ENCODE measurements at regions not wholly inside any gene's neighbourhood (a gene's known extent, or its start where the extent isn't known, plus 50 kb on each side); places are given as distances from the start of the nearest gene placed in this dataset.

DNA sequence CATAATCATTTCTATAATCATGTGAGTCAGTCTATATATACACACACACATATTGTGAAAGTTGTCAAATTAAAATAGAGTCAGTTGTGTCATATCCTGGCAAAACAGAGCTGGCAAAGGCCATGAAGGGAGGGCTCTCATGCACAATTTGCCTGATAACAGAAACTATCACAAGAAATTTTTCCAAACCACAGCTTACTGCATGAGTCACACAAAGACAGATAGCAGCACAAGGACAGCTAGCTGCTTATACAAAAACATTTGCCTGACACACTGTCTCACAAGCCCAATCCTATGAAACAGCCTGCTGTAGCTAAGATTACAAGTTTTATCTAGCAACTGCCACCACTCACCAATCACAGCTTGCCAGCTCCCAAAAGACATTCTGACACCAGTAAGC, 848.5 kb upstream of the MAN1A1 start:
- no peak for DNase-seq

DNA sequence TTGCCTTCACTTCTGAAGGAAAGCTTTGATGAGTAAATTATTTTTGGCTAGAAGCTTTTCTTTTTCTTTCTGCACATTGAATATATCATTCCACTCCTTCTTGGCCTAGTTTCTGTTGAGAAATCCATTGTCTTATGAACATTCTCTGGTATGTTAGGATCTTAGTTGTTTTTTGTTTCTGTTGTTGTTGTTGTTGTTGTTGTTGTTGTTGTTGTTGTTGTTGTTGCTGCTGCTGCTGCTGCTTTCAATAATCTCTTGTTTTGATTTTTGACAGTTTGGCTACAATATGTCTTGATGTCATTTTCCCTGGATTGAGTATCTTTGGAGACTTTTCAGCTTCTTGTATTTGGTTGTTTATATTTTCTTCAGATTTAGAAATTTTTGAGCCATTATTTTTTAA, 836.5 kb upstream of the MAN1A1 start:
- no peak for DNase-seq

DNA sequence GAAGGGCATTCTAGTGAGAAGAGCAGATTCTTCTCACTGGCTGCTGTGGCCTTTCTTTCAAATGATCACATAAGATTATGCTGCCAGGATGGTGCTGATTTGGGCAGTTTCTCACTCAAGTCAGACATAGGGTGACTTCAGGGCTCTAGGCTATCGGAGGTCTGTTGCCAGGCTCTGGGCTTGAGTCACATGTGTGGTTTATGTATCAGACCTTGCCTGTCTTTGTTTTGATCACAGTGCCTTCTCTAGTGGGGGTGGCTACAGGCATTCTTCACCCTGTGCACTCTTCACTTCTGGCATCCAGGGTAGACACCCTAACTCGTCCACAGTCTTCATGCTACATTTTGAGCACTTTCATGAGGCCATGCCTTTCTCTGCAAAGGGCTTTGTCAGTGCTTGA, 823.7 kb upstream of the MAN1A1 start:
- DNase-seq: no peak

DNA sequence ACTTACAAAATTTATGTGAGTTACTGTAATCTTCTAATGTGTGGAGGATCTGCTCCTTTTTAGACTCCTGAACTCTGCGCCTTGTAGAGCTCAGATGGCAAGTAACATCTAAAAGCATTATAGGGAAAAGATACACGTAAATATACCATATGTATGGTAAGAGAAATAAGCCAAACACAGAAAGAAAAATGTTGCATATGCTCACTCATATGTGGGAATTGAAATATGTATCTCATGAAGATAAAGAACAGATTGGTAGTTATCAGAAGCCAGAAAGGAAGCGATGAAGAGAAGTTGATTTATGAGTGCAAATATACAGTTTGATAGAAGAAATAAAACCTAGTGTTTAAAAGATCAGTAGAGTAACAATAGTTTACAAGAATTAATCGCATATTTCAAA, 815.0 kb upstream of the MAN1A1 start:
- no peak for DNase-seq

DNA sequence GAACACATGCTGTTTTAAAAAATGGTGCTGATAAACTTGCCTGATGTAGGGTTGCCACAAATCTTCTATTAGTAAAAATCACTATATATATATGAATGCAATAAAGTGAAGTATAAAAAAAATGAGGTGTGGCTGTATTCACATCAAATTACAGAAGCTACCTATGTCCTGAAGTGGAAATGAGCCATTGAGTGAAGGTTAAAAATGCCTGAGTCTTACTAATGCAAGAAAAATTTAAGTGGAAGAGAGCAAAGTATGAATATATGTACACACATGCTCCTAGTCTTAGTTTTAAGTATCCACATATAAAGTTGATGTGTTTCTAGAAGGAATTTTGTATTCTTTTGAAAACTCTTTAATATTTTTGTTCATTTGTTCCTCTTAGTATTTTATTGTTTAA, 808.3 kb upstream of the MAN1A1 start:
- no peak for DNase-seq

DNA sequence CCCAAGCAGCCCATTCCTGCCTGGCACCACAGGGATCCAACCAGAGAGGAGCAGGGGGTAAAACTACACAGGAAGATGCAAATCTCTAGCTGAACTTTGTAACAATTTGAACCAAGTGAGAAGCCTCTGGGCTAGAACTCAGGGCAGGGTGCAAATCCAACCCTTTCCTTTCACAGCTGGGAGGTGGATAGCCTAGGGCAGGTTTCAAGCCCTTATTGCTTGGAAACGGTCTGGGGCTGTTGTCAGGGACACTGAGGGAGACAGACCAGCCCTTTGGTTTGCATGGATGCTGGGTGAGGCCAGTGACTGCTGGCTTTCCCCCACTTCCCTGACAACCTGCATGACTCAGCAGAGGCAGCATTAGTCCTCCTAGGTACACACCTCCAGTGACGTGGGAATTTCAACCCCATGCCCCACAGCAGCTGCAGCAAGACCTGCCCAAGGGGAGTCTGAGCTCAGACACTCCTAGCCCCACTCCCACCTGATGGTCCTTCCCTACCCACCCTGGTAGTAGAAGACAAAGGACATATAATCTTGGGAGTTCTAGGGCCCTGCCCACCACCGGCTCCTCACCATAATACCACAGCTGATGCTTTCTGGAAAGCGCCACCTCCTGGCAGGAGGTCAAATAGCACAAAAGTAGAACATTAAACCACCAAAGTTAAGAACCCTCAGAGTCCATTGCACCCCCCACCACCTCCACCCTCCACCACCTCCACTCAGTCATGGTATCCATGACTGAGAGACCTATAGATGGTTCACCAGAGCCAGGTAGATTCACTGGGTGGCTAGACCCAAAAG, 797.7 kb upstream of the MAN1A1 start:
- DNase-seq: no peak

DNA sequence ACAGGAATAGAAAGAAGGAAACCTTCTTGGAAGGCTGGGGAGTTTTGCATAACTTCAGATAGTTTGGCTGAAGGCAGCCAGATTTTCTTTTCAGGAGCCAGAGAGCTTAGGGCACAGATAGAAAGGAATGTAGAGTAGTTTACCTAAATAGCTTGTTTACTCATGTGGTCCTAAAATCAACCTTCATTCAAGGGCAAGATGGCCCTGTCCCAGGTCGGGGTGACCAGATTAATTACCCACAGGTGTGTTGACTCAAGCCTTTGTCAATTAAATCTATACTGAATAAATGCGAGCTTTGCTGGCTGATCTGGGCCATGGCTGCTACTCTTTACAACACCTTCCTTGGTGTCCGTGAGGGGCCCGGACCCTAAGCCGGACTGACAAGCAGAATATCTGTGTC, 792.0 kb upstream of the MAN1A1 start:
- no peak for DNase-seq

DNA sequence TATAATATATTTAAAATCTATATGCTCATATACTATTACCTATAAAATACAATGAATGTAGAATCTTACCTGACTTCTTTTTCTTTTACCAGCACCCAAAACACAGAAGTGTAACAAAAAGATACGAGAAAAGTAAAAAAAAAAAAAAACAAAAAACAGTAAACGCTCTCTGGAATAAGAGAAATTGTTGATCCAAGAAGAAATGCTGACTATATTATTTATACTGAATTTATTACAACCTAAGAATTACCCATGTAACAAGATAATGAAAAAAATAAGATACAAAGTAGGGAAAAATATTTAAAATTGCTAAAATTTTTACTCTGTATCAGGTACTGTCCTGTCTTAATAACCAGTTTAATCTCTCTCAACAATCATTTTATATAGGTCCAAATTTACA, 787.9 kb upstream of the MAN1A1 start:
- DNase-seq: no peak

DNA sequence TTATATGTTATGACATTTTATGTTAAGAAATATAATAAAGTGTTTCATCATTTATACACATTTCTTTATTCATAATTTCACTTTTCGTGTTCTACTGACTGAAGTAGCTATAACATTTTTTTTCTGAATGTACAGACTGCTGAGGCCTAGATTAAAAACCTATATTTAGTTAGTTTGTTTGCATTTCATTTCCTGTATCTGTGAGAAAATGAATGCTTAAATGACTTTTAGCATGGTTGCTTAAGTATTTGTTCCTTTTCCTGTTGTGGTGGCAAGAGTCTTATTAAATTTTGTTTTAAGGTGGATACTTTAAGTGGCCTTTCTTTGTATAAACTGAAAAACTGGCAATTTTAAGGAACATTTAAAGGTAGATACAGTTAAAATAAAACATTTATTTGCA, 779.7 kb upstream of the MAN1A1 start:
- no peak for DNase-seq

DNA sequence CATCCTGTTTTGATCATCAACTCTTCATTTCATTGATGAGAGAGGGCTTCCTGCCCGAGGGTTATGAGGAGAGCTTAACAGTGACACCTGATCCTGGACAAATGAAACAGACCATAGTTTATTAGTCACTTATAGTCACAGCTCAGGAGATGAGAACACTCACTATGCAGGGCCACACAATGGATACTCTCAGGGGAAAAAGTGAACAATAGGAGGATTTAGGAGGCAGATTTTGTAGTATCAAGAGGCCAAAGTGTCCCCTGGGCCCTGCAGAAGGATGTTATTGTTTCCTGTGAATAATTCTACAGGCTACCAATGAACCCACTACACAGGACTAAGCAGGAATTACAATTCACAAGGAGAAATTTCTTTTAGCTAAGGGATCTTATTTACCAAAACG, 772.8 kb upstream of the MAN1A1 start:
- no peak for DNase-seq

DNA sequence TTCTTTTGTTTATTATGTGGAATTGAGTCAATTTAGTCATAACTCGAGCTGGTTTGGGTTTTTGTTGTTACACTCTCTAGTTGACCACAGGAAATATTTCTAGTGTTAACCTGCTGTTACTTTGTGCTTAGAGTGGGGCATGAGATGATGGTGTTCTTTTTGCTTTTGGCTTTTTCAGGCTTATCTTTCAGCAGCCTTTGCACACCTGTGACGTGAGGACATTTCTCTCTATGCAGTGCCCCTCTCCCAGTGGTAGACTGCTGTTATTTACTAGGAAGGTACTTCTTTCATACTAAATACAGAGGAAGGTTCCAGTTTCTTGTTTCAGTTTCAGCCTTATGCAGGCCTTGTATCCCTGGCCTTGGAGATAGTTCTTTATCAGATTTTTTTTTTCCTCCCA, 766.8 kb upstream of the MAN1A1 start:
- no peak for DNase-seq

DNA sequence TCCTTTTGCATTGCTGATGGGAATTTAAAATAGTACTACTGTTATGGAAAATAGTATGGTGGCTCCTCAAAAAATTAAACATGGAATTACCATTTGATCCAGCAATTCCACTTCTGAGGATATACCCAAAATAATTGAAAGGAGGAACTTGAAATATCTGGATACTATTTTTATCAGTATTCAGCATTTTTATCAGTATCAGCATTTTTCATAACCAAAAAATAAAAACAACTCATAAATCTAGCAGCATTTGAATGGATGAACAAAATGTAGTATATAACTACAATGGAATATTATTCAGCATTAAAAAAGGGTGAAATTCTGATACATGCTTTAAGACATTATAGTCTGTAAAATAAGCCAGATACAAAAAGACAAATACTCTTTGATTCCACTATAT, 763.4 kb upstream of the MAN1A1 start:
- no peak for DNase-seq

DNA sequence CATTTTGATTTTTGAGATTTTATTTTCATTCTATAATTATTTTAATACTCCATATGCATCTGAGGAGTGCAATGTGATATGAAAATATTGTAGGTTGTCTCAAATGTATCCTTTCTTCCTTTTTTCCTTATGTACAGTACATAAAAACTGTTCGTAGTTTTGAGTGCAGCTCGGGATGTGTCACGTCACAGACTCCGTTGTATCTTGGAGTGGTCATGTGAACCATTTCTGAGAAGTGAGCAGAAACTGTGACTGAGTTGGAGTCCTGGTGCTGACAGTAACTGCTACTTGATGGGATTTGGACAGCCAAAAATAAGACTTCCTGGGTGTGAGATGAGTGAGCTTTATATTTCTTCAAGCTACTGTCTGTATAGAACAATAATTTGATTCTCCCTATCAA, 761.4 kb upstream of the MAN1A1 start:
- DNase-seq: no peak

DNA sequence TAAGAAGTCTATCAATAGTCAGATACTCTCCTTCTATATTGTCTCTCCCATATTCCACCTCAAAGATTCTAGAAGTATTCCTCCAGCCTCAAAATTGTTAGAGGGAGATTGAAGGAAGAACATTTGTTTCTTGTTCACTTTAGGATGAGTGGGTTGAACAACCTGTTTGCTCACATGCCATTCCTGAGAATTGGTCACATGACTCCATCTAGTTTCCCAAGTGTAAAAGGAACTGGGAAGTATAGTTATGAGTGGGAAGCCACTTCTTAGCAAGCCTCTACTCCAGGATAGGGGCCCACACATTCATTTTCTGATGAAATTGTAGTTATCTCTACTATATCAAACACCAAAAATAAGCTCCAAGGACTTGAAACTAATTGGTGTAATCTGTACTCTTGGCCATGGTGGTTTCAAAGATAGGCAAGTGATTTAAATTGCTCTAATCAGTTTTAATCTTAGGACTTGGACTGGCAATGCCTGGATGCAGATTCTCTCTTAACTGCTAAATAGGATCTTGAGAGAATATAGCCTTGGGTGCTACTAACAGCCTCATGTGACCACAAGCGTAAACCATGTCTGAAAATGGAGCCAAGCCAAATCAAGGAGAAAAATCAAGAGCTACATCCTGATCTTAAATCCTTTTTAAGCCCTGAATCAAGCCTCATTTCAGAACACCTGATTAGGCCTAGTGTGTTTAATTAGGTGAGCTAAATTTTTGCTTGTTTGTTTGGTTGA, 758.7 kb upstream of the MAN1A1 start:
- DNase-seq: no peak

DNA sequence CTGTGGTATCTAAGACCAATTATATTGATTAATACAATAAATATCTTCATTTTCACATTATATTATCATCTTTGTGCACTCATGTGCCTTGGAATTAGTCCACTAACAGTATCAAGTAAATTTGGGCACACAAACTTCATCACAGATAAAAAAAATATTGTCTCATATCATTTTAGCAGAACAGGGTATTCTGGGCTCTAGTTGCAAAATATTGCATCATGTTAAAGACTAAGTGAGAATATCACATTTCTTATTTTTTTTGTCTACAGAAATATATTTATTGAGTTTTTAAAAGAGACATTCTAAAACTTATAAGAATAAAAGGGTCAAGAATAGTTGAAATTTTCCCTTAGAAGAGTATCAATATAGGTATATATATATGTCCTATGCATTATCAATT, 754.1 kb upstream of the MAN1A1 start:
- DNase-seq: no peak

DNA sequence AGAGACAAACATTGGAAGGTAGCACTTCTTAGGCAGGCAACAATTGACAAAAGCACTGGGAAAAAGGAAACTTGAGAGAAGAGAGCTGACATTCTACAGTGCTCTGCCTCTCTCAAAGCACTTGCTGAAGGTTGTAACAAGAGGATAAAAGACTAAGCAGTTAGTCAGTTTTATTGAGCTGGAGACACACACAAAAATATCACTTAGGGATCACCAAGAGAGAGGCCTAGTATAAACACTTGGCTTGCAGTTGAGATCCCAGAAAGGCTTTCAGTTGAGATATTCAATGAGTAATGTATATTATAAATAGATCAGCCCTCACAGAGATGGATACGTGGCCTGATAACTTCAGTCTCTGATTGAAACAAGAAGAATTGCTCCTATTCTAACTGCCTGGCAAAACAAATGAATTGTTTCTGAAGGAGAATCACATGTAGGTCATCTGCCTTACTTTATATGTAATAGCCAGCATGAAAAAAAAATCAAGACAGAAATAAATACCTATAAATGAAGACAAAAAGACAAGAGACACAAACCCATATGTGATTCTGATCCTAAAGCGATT, 747.2 kb upstream of the MAN1A1 start:
- no peak for DNase-seq

DNA sequence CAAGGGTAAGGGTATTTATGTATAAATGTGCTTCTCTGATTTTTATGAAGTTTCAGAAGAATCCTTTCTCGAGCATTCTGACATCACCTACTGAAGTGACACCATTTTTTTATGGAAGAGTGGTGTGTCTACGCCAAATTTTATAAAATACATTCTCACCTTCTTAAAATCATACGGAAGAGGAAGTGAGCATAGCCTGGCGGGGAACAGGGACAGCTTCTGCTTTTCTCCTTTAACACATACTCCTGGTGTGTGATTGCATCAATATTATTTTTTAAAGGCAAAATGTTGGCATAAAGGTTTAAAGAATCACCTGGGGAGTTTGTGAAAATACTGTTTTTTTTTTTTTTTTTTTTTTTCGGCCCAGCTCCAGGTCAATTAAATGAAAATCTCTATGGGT, 733.6 kb upstream of the MAN1A1 start:
- no peak for DNase-seq

DNA sequence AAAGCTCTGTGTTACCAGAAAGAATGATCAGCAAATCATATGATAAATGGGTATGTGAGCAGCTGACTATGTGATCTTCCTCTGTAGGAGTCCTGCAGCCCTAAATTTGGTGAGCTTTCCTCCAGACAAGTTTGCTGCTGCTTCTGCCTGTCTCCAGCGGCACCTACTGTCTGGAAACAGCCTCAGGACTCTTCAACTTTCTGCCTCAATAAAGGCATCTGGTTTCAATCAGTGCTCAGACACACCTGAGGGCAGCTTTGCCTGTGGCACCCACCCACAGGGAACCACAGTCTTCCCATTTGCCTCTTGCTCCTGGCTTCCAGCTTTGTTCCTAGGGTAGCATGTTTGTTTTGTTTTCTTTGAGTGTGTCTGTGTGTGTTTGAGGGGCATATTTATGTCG, 727.9 kb upstream of the MAN1A1 start:
- DNase-seq: no peak

DNA sequence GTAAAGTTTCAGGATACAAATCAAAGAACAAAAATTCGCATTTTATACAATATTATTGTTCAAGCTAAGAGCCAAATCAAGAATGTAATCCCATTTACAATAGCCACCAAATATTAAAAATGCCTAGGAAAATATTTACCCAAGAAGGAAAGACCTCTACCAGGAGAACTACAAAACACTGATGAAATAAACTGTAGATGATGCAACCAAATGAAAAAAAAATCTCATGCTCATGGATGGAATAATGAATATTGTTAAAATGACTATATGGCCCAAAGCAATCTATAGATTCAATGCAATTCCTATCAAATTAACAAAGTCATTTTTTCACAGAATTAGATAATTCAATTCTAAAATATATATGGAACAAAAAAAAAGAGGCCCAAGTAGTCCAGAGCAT, 708.8 kb upstream of the MAN1A1 start:
- DNase-seq: no peak

DNA sequence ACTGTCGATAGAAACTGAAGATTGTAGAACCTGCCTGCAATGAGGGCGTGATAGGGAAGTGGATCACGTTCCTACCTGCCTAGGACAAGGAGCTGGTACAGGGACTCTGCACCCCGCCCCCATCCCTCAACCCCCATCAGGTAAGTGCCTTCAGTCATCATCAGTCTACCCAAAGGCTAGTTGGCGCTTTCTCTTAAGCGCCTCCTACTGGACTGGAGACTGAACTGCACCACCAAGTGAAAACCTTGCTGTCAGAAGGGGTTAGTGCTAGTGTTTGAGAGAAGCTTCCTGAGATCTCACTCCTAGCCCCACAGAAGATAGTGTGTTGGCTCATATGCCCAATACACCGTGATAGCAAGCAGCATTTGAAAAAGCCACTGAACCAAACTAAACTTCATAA, 706.5 kb upstream of the MAN1A1 start:
- no peak for DNase-seq

DNA sequence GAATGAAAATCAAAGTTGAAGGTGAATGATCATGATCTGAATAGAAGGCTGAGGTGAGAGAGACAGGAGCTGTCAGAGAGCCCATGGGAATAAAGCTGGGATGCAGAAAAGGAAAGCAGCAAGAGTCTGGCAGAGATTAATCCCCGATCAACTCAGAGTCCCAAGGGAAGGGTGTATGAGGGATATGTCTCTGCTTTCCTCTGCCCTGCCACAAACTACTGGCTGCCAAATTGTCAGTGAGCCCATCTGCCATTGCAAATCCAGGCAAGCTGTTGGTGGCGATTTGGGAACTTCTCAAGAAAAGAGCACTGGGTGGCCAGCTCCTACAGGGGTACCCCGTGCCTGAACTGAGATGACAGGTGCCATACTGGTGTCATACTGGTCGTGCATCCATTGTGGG, 705.5 kb upstream of the MAN1A1 start:
- no peak for DNase-seq

DNA sequence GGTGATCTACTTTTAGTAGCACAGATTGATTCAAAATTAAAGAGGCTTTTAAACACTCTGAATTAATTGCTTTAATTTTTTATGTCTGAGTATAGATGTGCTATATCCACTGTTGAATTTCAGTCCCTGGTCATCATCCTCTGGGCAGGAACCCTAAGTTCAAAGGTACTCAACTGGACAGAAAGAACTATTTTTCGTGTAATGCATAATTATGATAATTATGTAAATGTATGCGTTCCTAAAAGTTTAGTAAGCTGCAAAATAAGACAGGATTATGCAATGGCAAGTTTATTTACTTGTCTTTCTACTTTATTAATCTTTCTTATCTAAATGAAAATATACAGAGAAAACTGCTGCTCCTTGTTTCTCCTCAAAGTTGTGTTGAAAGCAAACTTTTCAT, 690.1 kb upstream of the MAN1A1 start:
- no peak for DNase-seq

DNA sequence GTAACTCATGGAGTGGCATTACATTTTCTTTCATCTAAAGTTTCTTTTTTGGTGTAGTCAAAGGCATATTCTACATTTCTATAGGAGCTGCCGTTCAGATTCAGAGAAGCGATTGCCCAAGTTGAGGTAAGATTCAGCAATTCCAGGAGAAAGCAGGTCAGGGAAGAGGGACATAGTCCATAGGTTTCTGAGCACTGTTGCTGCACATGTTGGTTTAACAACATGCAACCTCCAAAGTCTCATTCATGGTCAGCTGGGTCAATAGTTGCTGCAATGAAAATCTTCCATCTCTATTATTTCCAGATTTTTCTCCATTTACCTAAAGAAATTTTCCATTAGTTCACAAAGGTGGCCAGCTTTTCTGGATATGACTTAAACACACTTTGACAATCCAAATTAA, 682.3 kb upstream of the MAN1A1 start:
- no peak for DNase-seq

DNA sequence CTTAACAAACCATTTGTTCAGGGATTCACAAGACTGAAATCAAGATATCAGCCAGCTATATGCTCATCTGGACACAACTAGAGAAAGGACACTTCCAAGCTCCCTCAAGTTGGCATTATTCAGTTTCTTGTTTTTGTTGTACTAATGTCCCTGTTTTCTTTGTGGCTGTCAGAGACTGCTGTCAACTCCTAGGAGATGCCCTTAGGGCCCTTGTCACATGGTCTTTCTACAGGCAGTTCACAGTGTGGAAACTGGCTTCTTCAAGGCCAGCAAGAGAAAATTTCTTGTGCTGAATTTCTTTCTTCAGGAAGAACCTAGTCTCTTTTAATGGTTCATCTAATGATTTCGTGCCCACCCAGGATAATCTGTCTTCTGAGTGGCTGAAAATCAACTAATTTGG, 677.2 kb upstream of the MAN1A1 start:
- no peak for DNase-seq

DNA sequence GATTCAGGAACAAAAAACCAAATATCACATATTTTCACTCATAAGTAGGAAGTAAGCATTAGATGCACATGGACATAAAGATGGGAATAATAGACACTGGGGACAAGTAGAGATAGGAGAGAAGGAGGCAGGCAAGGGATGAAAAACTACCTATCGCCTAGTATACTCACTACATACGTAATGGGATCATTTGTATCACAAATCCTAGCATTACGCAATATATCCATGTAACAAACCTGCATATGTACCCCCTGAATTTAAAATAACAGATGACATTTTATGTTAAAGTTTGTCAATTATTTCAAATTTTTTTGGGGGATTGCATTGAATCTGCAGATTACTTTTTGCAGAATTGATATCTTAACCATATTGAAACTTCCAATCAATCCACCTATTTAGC, 660.5 kb upstream of the MAN1A1 start:
- no peak for DNase-seq

All from NCI-H146 (cell line).